ENCODE measurements at regions not wholly inside any gene's neighbourhood (a gene's known extent, or its start where the extent isn't known, plus 50 kb on each side); places are given as distances from the start of the nearest gene placed in this dataset.

GRCh38 chr15:70480196-70480856, 283.0 kb downstream of the UACA start:
- no peak for TF ChIP-seq CTCF (IDR thresholded peaks at IDR 0.05)
- no peak for TF ChIP-seq POLR2A (IDR thresholded peaks at IDR 0.05)
